Bronchial epithelial cell (primary cell): ENCODE measurements at regions not wholly inside any gene's neighbourhood (a gene's known extent, or its start where the extent isn't known, plus 50 kb on each side); places are given as distances from the start of the nearest gene placed in this dataset.
A peak's percentile ranks its signal among the peaks of the same experiment; 100 is the strongest.
"Not testable (repeated sequence)": the region's sequence is repeated elsewhere in the genome, so short reads cannot be mapped to it uniquely, and the experiment has no call there.

ENCODE experiments used
- DNase-seq: peaks from one replicate; pipeline ENCODE4 v3.0.0-alpha.2; 2010; ENCODE audit warnings: low read depth
- FAIRE-seq: peaks from 2 replicates; lab custom pipeline; 2011; peaks lifted over from hg19 to GRCh38; lab: Jason Lieb, UNC
- H3K27me3 ChIP-seq: 2 replicates; pipeline ENCODE4 v1.5.1; 2011; ENCODE audit warnings: low read length; ENCODE audit not compliant: control insufficient read depth, insufficient read depth
- H3K36me3 ChIP-seq: 2 replicates; pipeline ENCODE4 v1.5.1; 2011; ENCODE audit warnings: low read length; ENCODE audit not compliant: control insufficient read depth, insufficient read depth
- H3K4me3 ChIP-seq: 2 replicates; pipeline ENCODE4 v1.5.1; 2011; ENCODE audit warnings: mild to moderate bottlenecking, low read depth, low read length, control low read depth
- TF ChIP-seq, protein P1 (sequence below): IDR thresholded peaks from 2 replicates; pipeline ENCODE4 v1.5.1; 2011; ENCODE audit warnings: mild to moderate bottlenecking, moderate library complexity, low read length, control low read depth, inconsistent platforms; ENCODE audit not compliant: insufficient read depth, severe bottlenecking

DNA sequence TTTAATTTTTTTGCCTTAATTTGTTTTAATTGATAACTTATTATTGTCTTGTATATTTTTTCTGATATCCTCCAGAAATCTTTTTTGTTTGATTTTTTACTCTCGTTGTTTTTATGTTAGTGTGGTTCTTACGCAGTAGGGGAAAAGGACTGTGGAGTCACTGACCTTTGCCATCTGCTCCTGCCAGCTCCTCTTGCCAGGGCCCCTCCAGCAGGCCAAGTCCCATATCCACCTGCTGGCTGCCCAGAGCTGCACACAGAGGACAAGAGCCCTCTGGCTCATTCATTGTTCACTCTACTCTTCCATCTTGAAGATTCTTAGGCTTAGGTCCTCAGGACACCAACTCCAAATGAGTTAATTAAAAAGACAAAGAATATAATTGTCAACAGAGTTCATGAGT is 316.4 kb upstream of the DUSP10 start:
- TF ChIP-seq, protein P1, sequence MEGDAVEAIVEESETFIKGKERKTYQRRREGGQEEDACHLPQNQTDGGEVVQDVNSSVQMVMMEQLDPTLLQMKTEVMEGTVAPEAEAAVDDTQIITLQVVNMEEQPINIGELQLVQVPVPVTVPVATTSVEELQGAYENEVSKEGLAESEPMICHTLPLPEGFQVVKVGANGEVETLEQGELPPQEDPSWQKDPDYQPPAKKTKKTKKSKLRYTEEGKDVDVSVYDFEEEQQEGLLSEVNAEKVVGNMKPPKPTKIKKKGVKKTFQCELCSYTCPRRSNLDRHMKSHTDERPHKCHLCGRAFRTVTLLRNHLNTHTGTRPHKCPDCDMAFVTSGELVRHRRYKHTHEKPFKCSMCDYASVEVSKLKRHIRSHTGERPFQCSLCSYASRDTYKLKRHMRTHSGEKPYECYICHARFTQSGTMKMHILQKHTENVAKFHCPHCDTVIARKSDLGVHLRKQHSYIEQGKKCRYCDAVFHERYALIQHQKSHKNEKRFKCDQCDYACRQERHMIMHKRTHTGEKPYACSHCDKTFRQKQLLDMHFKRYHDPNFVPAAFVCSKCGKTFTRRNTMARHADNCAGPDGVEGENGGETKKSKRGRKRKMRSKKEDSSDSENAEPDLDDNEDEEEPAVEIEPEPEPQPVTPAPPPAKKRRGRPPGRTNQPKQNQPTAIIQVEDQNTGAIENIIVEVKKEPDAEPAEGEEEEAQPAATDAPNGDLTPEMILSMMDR, result no peak
- Histone ChIP-seq H3K36me3 (no peaks in the 10 kb centered on the region), H3K4me3 (no peak overlapping the region), H3K27me3 (no peaks in the 10 kb centered on the region)
- FAIRE-seq, result no peak
- DNase-seq, result no peak

DNA sequence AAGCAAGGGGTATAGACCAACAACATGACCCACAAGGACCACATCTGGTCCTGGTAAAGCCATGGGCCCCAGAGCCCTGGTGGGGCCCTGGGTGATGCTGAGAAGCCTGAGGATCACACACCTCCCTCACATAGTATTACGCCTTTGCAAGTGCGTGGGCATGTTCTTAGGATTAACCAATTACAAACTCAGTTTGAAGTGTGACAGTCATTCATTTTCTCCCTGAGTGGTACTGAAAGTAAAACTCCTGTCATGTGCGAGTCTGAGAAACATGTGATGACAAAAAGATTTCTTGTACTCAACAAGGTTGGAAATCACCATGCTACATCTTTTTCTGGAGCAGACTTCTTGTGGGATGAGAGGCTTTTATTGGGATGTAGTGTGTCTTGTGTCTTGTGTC is 315.3 kb upstream of the DUSP10 start:
- FAIRE-seq (peak; percentile 23), DNase-seq (no peak)
- Histone ChIP-seq H3K36me3 (no peaks in the 10 kb centered on the region), H3K27me3 (no peaks in the 10 kb centered on the region), H3K4me3 (no peak overlapping the region)
- TF ChIP-seq, protein P1, result no peak

DNA sequence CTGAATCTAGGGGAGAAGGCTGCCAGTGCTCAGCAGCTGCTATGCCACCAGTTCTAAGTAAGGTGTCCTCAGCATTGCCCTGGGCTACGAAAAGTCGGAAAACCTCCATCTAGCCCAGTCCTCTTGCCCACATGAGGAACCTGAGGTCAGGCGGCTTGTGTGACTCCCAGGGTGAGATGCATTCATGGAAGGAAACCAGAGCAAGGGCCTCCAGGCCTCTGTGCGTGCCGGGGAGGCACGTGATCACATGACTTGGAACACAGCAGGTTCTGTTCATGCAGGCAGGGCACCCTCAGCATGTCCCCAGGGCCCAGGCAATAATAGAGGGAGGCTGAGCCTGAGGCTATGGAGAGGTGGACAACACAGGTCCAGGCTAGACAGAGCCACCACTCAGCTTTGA is 312.5 kb upstream of the DUSP10 start:
- TF ChIP-seq, protein P1, result no peak
- FAIRE-seq, result no peak
- H3K4me3 ChIP-seq, result no peak overlapping the region
- no peak for DNase-seq
- H3K36me3 ChIP-seq, result no peaks in the 10 kb centered on the region
- no peaks in the 10 kb centered on the region for H3K27me3 ChIP-seq

DNA sequence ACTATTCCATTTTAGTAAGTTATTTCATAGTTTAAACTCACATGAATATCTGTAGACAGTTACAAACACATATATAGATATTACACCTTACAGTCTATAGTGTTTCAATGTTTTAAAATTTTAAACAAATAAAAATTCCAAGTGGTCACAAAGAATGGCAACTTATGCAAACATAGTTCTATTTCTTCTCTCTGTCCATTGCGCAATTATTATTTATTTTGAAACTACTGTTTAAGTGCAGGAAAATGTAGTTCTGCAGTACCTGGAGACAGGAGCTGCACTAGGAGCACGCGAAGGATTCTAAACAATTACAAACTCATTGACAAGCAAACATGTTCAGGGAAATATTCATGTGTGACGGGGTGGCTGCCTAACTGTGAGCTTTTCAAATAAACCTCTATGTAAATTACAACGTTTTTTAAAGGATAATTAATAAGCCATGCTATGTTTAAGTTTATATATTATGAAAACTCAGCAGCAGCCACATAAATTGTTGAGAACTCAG is 312.0 kb upstream of the DUSP10 start:
- H3K27me3 ChIP-seq, result no peaks in the 10 kb centered on the region
- H3K36me3 ChIP-seq, result no peaks in the 10 kb centered on the region
- no peak for FAIRE-seq
- no peak overlapping the region for H3K4me3 ChIP-seq
- TF ChIP-seq, protein P1, result no peak
- DNase-seq, result peak; percentile 24

DNA sequence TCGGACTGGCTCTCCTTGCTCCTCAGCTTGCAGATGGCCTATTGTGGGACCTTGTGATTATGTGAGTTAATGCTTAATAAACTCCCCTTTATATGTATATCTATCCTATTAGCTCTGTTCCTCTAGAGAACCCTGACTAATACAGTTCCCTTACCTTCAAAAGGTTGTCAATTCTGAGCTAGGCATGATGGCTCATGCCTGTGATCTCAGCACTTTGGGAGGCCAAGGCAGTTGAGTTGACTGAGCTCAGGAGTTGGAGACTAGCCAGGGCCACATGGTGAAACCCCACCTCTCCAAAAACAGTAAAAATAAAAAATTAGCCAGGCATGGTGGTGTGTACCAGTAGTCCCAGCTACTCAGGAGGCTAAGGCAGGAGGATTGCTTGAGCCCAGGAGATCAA is 309.4 kb upstream of the DUSP10 start:
- H3K36me3 ChIP-seq, H3K4me3 ChIP-seq, FAIRE-seq, H3K27me3 ChIP-seq: not testable (repeated sequence)
- peak; percentile 73 for DNase-seq

DNA sequence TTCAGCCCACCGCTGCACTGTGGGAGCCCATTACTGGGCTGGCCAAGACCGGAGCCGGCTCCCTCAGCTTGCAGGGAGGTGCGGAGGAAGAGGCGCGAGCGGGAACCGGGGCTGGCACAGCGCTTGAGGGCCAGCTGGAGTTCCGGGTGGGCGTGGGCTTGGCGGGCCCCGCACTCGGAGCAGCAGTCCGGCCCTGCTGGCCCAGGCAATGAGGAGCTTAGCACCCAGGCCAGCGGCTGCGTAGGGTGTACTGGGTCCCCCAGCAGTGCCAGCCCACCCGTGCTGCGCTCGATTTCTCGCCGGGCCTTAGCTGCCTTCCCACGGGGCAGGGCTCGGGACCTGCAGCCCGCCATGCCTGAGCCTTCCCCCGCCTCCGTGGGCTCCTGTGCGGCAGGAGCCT is 307.8 kb upstream of the DUSP10 start:
- not testable (repeated sequence) for H3K4me3 ChIP-seq, FAIRE-seq, H3K36me3 ChIP-seq, H3K27me3 ChIP-seq, DNase-seq

DNA sequence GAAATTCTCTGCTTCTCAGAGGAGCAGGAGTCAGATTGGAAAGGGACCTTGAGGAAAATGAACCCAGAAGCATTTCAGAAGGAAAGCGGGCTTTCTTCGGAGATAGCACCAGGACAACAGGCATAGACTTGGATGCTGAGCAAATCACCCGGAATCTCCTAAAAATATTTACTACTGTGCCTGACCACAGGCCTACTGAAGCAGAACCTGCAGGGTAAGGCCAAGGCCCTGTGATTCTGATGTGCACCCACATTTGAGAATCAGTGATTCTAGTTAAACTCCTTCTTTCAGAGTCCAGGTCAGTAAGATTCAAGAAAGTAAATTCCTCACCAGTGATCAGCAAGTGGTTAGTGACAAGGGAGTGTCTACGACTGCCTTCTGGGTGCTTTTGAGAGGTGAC is 307.3 kb upstream of the DUSP10 start:
- no peaks in the 10 kb centered on the region for H3K36me3 ChIP-seq
- no peak for FAIRE-seq
- TF ChIP-seq, protein P1, result no peak
- no peak overlapping the region for H3K4me3 ChIP-seq
- no peak for DNase-seq
- no peaks in the 10 kb centered on the region for H3K27me3 ChIP-seq
